ENCODE measurements at regions not wholly inside any gene's neighbourhood (a gene's known extent, or its start where the extent isn't known, plus 50 kb on each side); places are given as distances from the start of the nearest gene placed in this dataset.

- Histone ChIP-seq H3K36me3 (ENCODE audit: control insufficient read depth, insufficient read depth, low read length) (no peaks in the 10 kb centered on the region), H3K4me3 (replicated peaks in 1 of 4; ENCODE audit: control extremely low read depth in 1 of 4, insufficient read depth in 1 of 4, low read depth in 3 of 4, low read length in 4 of 4) (no peak overlapping the region), H3K9ac (ENCODE audit: insufficient read depth, low read length) (no peak overlapping the region), H2AFZ (ENCODE audit: low read length) (no peak overlapping the region), H3K4me2 (ENCODE audit: extremely low read depth, insufficient read depth, low read length) (no peak overlapping the region), H4K20me1 (ENCODE audit: control insufficient read depth, extremely low read depth, insufficient read depth, low read length) (no peaks in the 10 kb centered on the region), H3K27ac (ENCODE audit: insufficient read depth, low read length) (no peak overlapping the region), H3K27me3 (ENCODE audit: control insufficient read depth, insufficient read depth, low read length) (no peaks in the 10 kb centered on the region), H3K79me2 (ENCODE audit: control insufficient read depth, insufficient read depth, low read length) (no peaks in the 10 kb centered on the region), H3K9me3 (ENCODE audit: control insufficient read depth, insufficient read depth, low read depth, low read length) (no peaks in the 10 kb centered on the region), H3K4me1 (ENCODE audit: control insufficient read depth, extremely low read depth, insufficient read depth, low read length) (no peaks in the 10 kb centered on the region)
- DNase-seq (ENCODE audit: low read depth in 2 of 2): no peak
- TF ChIP-seq EZH2 (IDR thresholded peaks at IDR 0.05; ENCODE audit: low read length, missing control alignments): no peak
- TF ChIP-seq, protein P1, sequence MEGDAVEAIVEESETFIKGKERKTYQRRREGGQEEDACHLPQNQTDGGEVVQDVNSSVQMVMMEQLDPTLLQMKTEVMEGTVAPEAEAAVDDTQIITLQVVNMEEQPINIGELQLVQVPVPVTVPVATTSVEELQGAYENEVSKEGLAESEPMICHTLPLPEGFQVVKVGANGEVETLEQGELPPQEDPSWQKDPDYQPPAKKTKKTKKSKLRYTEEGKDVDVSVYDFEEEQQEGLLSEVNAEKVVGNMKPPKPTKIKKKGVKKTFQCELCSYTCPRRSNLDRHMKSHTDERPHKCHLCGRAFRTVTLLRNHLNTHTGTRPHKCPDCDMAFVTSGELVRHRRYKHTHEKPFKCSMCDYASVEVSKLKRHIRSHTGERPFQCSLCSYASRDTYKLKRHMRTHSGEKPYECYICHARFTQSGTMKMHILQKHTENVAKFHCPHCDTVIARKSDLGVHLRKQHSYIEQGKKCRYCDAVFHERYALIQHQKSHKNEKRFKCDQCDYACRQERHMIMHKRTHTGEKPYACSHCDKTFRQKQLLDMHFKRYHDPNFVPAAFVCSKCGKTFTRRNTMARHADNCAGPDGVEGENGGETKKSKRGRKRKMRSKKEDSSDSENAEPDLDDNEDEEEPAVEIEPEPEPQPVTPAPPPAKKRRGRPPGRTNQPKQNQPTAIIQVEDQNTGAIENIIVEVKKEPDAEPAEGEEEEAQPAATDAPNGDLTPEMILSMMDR (conservative IDR thresholded peaks at IDR 0.05 in 1 of 2, IDR thresholded peaks at IDR 0.05 in 1 of 2; ENCODE audit: low read depth in 1 of 2, low read length in 2 of 2): no peak
Observed at GRCh38 chr20:16123623-16124022, 449.6 kb downstream of the KIF16B start.

GRCh38 chr20:16119909-16120308 lies 453.3 kb downstream of the KIF16B start:
- Histone ChIP-seq H3K4me2 (ENCODE audit: extremely low read depth, insufficient read depth, low read length) (no peak overlapping the region), H3K27ac (ENCODE audit: insufficient read depth, low read length) (no peak overlapping the region), H3K4me1 (ENCODE audit: control insufficient read depth, extremely low read depth, insufficient read depth, low read length) (no peaks in the 10 kb centered on the region), H3K9me3 (ENCODE audit: control insufficient read depth, insufficient read depth, low read depth, low read length) (no peaks in the 10 kb centered on the region), H3K4me3 (replicated peaks in 1 of 4; ENCODE audit: control extremely low read depth in 1 of 4, insufficient read depth in 1 of 4, low read depth in 3 of 4, low read length in 4 of 4) (no peak overlapping the region), H3K9ac (ENCODE audit: insufficient read depth, low read length) (no peak overlapping the region), H3K79me2 (ENCODE audit: control insufficient read depth, insufficient read depth, low read length) (no peaks in the 10 kb centered on the region), H4K20me1 (ENCODE audit: control insufficient read depth, extremely low read depth, insufficient read depth, low read length) (no peaks in the 10 kb centered on the region), H3K36me3 (ENCODE audit: control insufficient read depth, insufficient read depth, low read length) (no peaks in the 10 kb centered on the region), H2AFZ (ENCODE audit: low read length) (no peak overlapping the region), H3K27me3 (ENCODE audit: control insufficient read depth, insufficient read depth, low read length) (no peaks in the 10 kb centered on the region)
- TF ChIP-seq EZH2 (IDR thresholded peaks at IDR 0.05; ENCODE audit: low read length, missing control alignments): no peak
- TF ChIP-seq, protein P1 (conservative IDR thresholded peaks at IDR 0.05 in 1 of 2, IDR thresholded peaks at IDR 0.05 in 1 of 2; ENCODE audit: low read depth in 1 of 2, low read length in 2 of 2): no peak
- no peak for DNase-seq (ENCODE audit: low read depth in 2 of 2)

GRCh38 chr20:16115911-16116552 lies 457.2 kb downstream of the KIF16B start:
- no peak for DNase-seq (ENCODE audit: low read depth in 2 of 2)
- Histone ChIP-seq H3K79me2 (ENCODE audit: control insufficient read depth, insufficient read depth, low read length) (no peaks in the 10 kb centered on the region), H3K36me3 (ENCODE audit: control insufficient read depth, insufficient read depth, low read length) (no peaks in the 10 kb centered on the region), H3K4me3 (replicated peaks in 1 of 4; ENCODE audit: control extremely low read depth in 1 of 4, insufficient read depth in 1 of 4, low read depth in 3 of 4, low read length in 4 of 4) (no peak overlapping the region), H3K27me3 (ENCODE audit: control insufficient read depth, insufficient read depth, low read length) (no peaks in the 10 kb centered on the region), H3K27ac (ENCODE audit: insufficient read depth, low read length) (no peak overlapping the region), H3K9ac (ENCODE audit: insufficient read depth, low read length) (no peak overlapping the region), H3K4me2 (ENCODE audit: extremely low read depth, insufficient read depth, low read length) (no peak overlapping the region), H3K4me1 (ENCODE audit: control insufficient read depth, extremely low read depth, insufficient read depth, low read length) (no peaks in the 10 kb centered on the region), H4K20me1 (ENCODE audit: control insufficient read depth, extremely low read depth, insufficient read depth, low read length) (no peaks in the 10 kb centered on the region), H3K9me3 (ENCODE audit: control insufficient read depth, insufficient read depth, low read depth, low read length) (no peaks in the 10 kb centered on the region), H2AFZ (ENCODE audit: low read length) (no peak overlapping the region)
- TF ChIP-seq, protein P1 (conservative IDR thresholded peaks at IDR 0.05 in 1 of 2, IDR thresholded peaks at IDR 0.05 in 1 of 2; ENCODE audit: low read depth in 1 of 2, low read length in 2 of 2): no peak
- no peak for TF ChIP-seq EZH2 (IDR thresholded peaks at IDR 0.05; ENCODE audit: low read length, missing control alignments)

All from fibroblast of lung (primary cell).